C4-2B (cell line): ENCODE measurements at regions not wholly inside any gene's neighbourhood (a gene's known extent, or its start where the extent isn't known, plus 50 kb on each side); places are given as distances from the start of the nearest gene placed in this dataset.

Source experiments
- ZFX ChIP-seq: fragments of 450-650 bp; IDR thresholded peaks from 2 replicates; pipeline ENCODE4 v1.6.1; 2017
- TF ChIP-seq, protein P1 (sequence below): fragments of 450-650 bp; conservative IDR thresholded peaks from 2 replicates; pipeline ENCODE4 v1.5.1; 2017; ENCODE audit warnings: mild to moderate bottlenecking

DNA sequence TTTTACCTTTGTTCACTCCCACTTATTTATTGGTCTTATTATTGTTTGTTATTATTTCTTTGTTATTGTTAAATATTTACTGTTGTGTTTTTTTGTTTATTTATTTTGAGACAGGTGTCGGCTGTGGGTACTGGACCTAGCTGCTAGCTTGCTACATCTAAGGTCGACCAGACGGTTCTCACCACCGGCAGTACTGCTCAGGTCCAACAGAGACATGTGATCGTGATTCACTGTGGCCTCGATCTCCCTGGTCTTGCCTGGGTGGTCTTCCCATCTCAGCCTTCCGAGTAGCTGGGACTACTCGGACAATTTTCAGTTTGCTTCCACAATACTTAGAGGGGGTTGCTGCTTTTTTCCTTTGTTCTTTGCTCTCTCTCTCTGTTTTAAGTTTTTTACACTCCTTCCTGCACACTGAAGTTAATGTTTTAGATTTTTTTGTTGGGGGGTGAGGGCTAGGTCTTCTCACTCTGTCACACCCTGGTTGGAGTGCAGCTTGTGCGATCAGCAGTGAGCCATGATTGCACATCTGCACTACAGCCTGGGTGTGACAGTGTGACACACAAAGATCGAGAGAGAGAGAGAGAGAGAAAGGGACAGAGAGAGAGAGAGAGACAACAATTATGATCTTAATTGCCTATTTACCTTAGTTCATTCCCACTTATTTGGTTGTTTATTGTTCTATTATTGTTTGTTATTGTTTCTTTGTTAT lies 1432.4 kb downstream of the UQCRFS1 start:
- TF ChIP-seq, protein P1, sequence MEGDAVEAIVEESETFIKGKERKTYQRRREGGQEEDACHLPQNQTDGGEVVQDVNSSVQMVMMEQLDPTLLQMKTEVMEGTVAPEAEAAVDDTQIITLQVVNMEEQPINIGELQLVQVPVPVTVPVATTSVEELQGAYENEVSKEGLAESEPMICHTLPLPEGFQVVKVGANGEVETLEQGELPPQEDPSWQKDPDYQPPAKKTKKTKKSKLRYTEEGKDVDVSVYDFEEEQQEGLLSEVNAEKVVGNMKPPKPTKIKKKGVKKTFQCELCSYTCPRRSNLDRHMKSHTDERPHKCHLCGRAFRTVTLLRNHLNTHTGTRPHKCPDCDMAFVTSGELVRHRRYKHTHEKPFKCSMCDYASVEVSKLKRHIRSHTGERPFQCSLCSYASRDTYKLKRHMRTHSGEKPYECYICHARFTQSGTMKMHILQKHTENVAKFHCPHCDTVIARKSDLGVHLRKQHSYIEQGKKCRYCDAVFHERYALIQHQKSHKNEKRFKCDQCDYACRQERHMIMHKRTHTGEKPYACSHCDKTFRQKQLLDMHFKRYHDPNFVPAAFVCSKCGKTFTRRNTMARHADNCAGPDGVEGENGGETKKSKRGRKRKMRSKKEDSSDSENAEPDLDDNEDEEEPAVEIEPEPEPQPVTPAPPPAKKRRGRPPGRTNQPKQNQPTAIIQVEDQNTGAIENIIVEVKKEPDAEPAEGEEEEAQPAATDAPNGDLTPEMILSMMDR = no peak
- TF ChIP-seq ZFX = no peak
